ENCODE measurements at regions not wholly inside any gene's neighbourhood (a gene's known extent, or its start where the extent isn't known, plus 50 kb on each side); places are given as distances from the start of the nearest gene placed in this dataset.
"Not testable (repeated sequence)": the region's sequence is repeated elsewhere in the genome, so short reads cannot be mapped to it uniquely, and the experiment has no call there.

DNA sequence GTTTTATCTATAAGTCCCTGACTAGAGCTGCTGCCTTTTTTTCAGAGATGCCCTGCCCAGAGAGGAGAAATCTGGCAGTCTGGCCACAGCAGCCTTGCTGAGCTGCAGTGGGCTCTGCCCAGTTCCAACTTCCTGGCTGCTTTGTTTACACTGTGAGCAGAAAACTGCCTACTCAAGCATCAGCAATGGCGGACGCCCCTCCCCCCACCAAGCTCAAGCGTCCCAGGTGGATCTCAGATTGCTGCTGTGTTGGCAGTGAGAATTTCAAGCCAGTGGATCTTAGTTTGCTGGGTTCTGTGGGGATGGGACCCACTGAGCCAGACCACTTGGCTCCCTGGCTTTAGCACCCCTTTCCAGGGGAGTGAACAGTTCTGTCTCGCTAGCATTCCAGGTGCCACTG, 247.9 kb upstream of the PGRMC2 start:
- H4K91ac ChIP-seq (ENCODE audit: low read depth, low read length, poor library complexity); H4K8ac ChIP-seq (ENCODE audit: low read depth, low read length); H2BK5ac ChIP-seq (ENCODE audit: low read length); H3K4me2 ChIP-seq (ENCODE audit: insufficient read depth, low read length, poor library complexity, severe bottlenecking); H3K23ac ChIP-seq (ENCODE audit: low read depth, low read length, poor library complexity); H3K14ac ChIP-seq (ENCODE audit: low read length); H3K4me1 ChIP-seq (ENCODE audit: control insufficient read depth in 2 of 2, insufficient read depth in 1 of 2, low read depth in 1 of 2, low read length in 2 of 2); H3K9ac ChIP-seq (ENCODE audit: low read depth, low read length, poor library complexity); H2AK5ac ChIP-seq (ENCODE audit: low read depth, low read length); H3K36me3 ChIP-seq (replicated peaks in 1 of 2; ENCODE audit: control insufficient read depth in 2 of 2, insufficient read depth in 2 of 2, low read length in 2 of 2); H3K9me3 ChIP-seq (replicated peaks in 1 of 2; ENCODE audit: control insufficient read depth in 2 of 2, insufficient read depth in 1 of 2, low read depth in 1 of 2, low read length in 2 of 2); H2BK12ac ChIP-seq (ENCODE audit: low read length); H2BK15ac ChIP-seq (ENCODE audit: low read length); H2BK120ac ChIP-seq (ENCODE audit: low read depth, low read length); H3K27me3 ChIP-seq (ENCODE audit: control insufficient read depth in 3 of 3, insufficient read depth in 3 of 3, low read depth in 1 of 3, low read length in 3 of 3); H3K4me3 ChIP-seq (ENCODE audit: low read length in 2 of 2); H3K18ac ChIP-seq (ENCODE audit: low read length); H3K4ac ChIP-seq (ENCODE audit: low read length); DNase-seq (ENCODE audit: low spot score); H3K27ac ChIP-seq (replicated peaks; ENCODE audit: low read length); H3K79me1 ChIP-seq (ENCODE audit: low read depth, low read length): not testable (repeated sequence)
- WGBS, 2 donors (ENCODE audit: extremely low coverage in 2 of 2, insufficient read length in 2 of 2, insufficient replicate concordance in 1 of 2): no CpG with 5 or more reads among the region's 4 CpGs
- H2AFZ ChIP-seq (ENCODE audit: low read length): peak overlapping the region; percentile 73

DNA sequence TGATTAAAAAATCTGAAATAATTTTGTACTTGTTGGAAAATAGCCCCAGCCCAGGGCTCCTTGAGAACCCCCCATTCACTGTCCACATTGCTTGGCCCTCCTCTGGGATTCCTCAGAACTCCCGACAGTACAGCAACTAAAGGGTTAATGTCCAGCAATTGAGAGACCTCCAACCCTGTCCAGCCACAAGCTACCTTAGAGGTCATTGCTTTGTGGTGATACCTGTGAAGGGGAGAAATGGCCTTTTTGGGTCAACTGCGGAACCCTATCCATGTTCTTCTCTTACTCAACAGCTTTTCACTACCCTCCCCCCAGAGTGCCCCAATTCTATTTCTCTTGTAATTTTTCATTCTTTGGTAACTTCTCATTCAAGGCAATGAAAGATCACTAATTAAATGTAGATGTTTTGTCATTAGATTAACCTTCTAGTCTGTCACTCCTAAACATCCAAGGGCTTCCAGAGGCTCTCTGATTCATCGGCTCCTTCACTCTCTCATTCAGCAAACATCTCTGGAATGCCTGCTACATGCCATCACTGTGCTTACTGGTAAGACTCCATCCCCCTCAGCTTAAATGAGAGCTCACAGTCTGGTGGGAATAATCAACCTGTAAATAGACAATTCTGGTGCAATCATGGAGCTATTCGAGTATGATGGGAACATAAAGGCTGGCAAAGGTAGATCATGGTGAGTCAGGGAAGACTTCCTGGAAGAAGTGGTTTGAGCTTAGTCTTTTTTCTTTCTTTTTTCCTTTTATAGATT, 241.4 kb upstream of the PGRMC2 start:
- no peak overlapping the region for H3K23ac ChIP-seq (ENCODE audit: low read depth, low read length, poor library complexity)
- H3K4me1 ChIP-seq (ENCODE audit: control insufficient read depth in 2 of 2, insufficient read depth in 1 of 2, low read depth in 1 of 2, low read length in 2 of 2): peaks cover 0 to 2% of the 10 kb centered on the region in 2 donors
- H2AFZ ChIP-seq (ENCODE audit: low read length): no peak overlapping the region
- H3K36me3 ChIP-seq (replicated peaks in 1 of 2; ENCODE audit: control insufficient read depth in 2 of 2, insufficient read depth in 2 of 2, low read length in 2 of 2): no peaks in the 10 kb centered on the region
- H3K4me2 ChIP-seq (ENCODE audit: insufficient read depth, low read length, poor library complexity, severe bottlenecking): no peak overlapping the region
- H2BK15ac ChIP-seq (ENCODE audit: low read length): no peak overlapping the region
- H2AK5ac ChIP-seq (ENCODE audit: low read depth, low read length): no peak overlapping the region
- peak; percentile 49 for DNase-seq (ENCODE audit: low spot score)
- no peak overlapping the region for H2BK5ac ChIP-seq (ENCODE audit: low read length)
- WGBS, 2 donors (ENCODE audit: extremely low coverage in 2 of 2, insufficient read length in 2 of 2, insufficient replicate concordance in 1 of 2): no CpG with 5 or more reads among the region's 4 CpGs
- no peak overlapping the region for H2BK120ac ChIP-seq (ENCODE audit: low read depth, low read length)
- no peak overlapping the region for H3K9ac ChIP-seq (ENCODE audit: low read depth, low read length, poor library complexity)
- H4K8ac ChIP-seq (ENCODE audit: low read depth, low read length): no peak overlapping the region
- H3K18ac ChIP-seq (ENCODE audit: low read length): no peak overlapping the region
- H3K9me3 ChIP-seq (replicated peaks in 1 of 2; ENCODE audit: control insufficient read depth in 2 of 2, insufficient read depth in 1 of 2, low read depth in 1 of 2, low read length in 2 of 2): no peaks in the 10 kb centered on the region
- no peak overlapping the region for H3K14ac ChIP-seq (ENCODE audit: low read length)
- H3K27me3 ChIP-seq (ENCODE audit: control insufficient read depth in 3 of 3, insufficient read depth in 3 of 3, low read depth in 1 of 3, low read length in 3 of 3): no peaks in the 10 kb centered on the region
- no peak overlapping the region for H2BK12ac ChIP-seq (ENCODE audit: low read length)
- no peak overlapping the region for H3K4ac ChIP-seq (ENCODE audit: low read length)
- H3K4me3 ChIP-seq (ENCODE audit: low read length in 2 of 2): no peak overlapping the region
- H4K91ac ChIP-seq (ENCODE audit: low read depth, low read length, poor library complexity): no peak overlapping the region
- no peaks in the 10 kb centered on the region for H3K79me1 ChIP-seq (ENCODE audit: low read depth, low read length)
- peak overlapping the region; percentile 19 for H3K27ac ChIP-seq (replicated peaks; ENCODE audit: low read length)

DNA sequence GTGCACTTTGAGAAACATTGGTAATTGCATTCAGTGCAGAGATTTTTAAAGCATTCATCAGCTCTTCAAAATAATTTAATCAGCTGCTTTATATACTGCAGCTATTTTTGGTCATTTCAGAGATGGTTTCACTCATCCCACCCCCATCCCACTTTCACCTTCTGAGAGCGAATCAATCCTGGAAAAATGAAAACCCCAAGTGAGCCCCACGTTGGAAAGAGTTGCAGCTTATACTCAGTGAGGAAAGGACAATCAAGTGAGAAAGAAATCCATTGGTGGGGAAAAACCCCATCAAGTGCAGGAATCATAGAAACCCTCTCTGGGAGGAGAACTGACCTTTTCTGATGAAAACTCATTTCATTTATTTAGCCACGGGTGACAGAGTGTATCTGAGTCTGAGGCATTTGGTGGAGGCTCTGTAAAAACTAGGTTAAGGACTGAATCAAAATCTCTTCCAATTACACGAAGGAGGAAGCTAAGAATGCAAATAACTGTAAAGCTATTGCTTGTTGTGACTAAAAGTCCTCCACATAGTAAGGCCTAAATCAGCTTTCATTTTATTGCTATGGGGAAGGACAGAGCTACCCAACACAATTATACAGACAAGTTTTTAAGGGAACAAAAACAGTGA, 240.4 kb upstream of the PGRMC2 start:
- no peak overlapping the region for H4K91ac ChIP-seq (ENCODE audit: low read depth, low read length, poor library complexity)
- no peaks in the 10 kb centered on the region for H3K27me3 ChIP-seq (ENCODE audit: control insufficient read depth in 3 of 3, insufficient read depth in 3 of 3, low read depth in 1 of 3, low read length in 3 of 3)
- no peak overlapping the region for H2BK15ac ChIP-seq (ENCODE audit: low read length)
- no peak overlapping the region for H2AK5ac ChIP-seq (ENCODE audit: low read depth, low read length)
- DNase-seq (ENCODE audit: low spot score): no peak
- H3K79me1 ChIP-seq (ENCODE audit: low read depth, low read length): no peaks in the 10 kb centered on the region
- H3K9me3 ChIP-seq (replicated peaks in 1 of 2; ENCODE audit: control insufficient read depth in 2 of 2, insufficient read depth in 1 of 2, low read depth in 1 of 2, low read length in 2 of 2): no peaks in the 10 kb centered on the region
- no peak overlapping the region for H2BK12ac ChIP-seq (ENCODE audit: low read length)
- H3K4me3 ChIP-seq (ENCODE audit: low read length in 2 of 2): no peak overlapping the region
- no peak overlapping the region for H3K23ac ChIP-seq (ENCODE audit: low read depth, low read length, poor library complexity)
- H2BK120ac ChIP-seq (ENCODE audit: low read depth, low read length): no peak overlapping the region
- H2BK5ac ChIP-seq (ENCODE audit: low read length): no peak overlapping the region
- H3K9ac ChIP-seq (ENCODE audit: low read depth, low read length, poor library complexity): no peak overlapping the region
- no peak overlapping the region for H3K14ac ChIP-seq (ENCODE audit: low read length)
- H3K4ac ChIP-seq (ENCODE audit: low read length): no peak overlapping the region
- no peaks in the 10 kb centered on the region for H3K36me3 ChIP-seq (replicated peaks in 1 of 2; ENCODE audit: control insufficient read depth in 2 of 2, insufficient read depth in 2 of 2, low read length in 2 of 2)
- no peak overlapping the region for H3K18ac ChIP-seq (ENCODE audit: low read length)
- no peak overlapping the region for H3K4me2 ChIP-seq (ENCODE audit: insufficient read depth, low read length, poor library complexity, severe bottlenecking)
- peaks cover 0 to 2% of the 10 kb centered on the region in 2 donors for H3K4me1 ChIP-seq (ENCODE audit: control insufficient read depth in 2 of 2, insufficient read depth in 1 of 2, low read depth in 1 of 2, low read length in 2 of 2)
- no CpG with 5 or more reads among the region's 4 CpGs for WGBS, 2 donors (ENCODE audit: extremely low coverage in 2 of 2, insufficient read length in 2 of 2, insufficient replicate concordance in 1 of 2)
- no peak overlapping the region for H2AFZ ChIP-seq (ENCODE audit: low read length)
- no peak overlapping the region for H3K27ac ChIP-seq (replicated peaks; ENCODE audit: low read length)
- no peak overlapping the region for H4K8ac ChIP-seq (ENCODE audit: low read depth, low read length)

DNA sequence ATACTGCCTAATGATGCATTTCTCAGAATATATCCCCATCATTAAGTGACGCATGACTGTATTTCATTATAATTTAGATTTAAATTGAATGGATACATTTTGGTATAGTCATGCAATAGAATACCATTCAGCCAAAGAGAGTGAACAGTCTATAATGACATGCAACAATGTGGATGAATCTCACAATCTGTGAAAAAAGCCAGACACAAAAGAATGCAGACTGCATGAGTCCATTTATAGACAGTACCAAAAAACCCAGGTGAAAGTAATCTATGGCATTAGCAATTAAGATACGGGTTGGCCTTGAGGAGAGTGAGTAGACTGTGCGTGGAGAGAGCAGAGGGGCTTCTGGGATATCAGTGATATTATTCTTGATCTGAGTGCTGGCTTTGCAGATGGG, 239.7 kb upstream of the PGRMC2 start:
- no peak overlapping the region for H2BK5ac ChIP-seq (ENCODE audit: low read length)
- H2AK5ac ChIP-seq (ENCODE audit: low read depth, low read length): no peak overlapping the region
- H2AFZ ChIP-seq (ENCODE audit: low read length): no peak overlapping the region
- no peak overlapping the region for H3K9ac ChIP-seq (ENCODE audit: low read depth, low read length, poor library complexity)
- H3K79me1 ChIP-seq (ENCODE audit: low read depth, low read length): no peaks in the 10 kb centered on the region
- no peak overlapping the region for H4K8ac ChIP-seq (ENCODE audit: low read depth, low read length)
- no peak overlapping the region for H4K91ac ChIP-seq (ENCODE audit: low read depth, low read length, poor library complexity)
- no peak overlapping the region for H3K4me3 ChIP-seq (ENCODE audit: low read length in 2 of 2)
- H3K27me3 ChIP-seq (ENCODE audit: control insufficient read depth in 3 of 3, insufficient read depth in 3 of 3, low read depth in 1 of 3, low read length in 3 of 3): no peaks in the 10 kb centered on the region
- H2BK12ac ChIP-seq (ENCODE audit: low read length): no peak overlapping the region
- H2BK120ac ChIP-seq (ENCODE audit: low read depth, low read length): no peak overlapping the region
- no peak overlapping the region for H2BK15ac ChIP-seq (ENCODE audit: low read length)
- H3K4me2 ChIP-seq (ENCODE audit: insufficient read depth, low read length, poor library complexity, severe bottlenecking): no peak overlapping the region
- H3K36me3 ChIP-seq (replicated peaks in 1 of 2; ENCODE audit: control insufficient read depth in 2 of 2, insufficient read depth in 2 of 2, low read length in 2 of 2): no peaks in the 10 kb centered on the region
- H3K14ac ChIP-seq (ENCODE audit: low read length): no peak overlapping the region
- H3K4me1 ChIP-seq (ENCODE audit: control insufficient read depth in 2 of 2, insufficient read depth in 1 of 2, low read depth in 1 of 2, low read length in 2 of 2): peaks cover 0 to 2% of the 10 kb centered on the region in 2 donors
- no peak overlapping the region for H3K4ac ChIP-seq (ENCODE audit: low read length)
- H3K18ac ChIP-seq (ENCODE audit: low read length): no peak overlapping the region
- no CpG with 5 or more reads among the region's 3 CpGs for WGBS, 2 donors (ENCODE audit: extremely low coverage in 2 of 2, insufficient read length in 2 of 2, insufficient replicate concordance in 1 of 2)
- H3K23ac ChIP-seq (ENCODE audit: low read depth, low read length, poor library complexity): no peak overlapping the region
- DNase-seq (ENCODE audit: low spot score): no peak
- no peak overlapping the region for H3K27ac ChIP-seq (replicated peaks; ENCODE audit: low read length)
- H3K9me3 ChIP-seq (replicated peaks in 1 of 2; ENCODE audit: control insufficient read depth in 2 of 2, insufficient read depth in 1 of 2, low read depth in 1 of 2, low read length in 2 of 2): no peaks in the 10 kb centered on the region

Data from neuronal stem cell (in vitro differentiated cells).